Progenitor cell of endocrine pancreas (in vitro differentiated cells): ENCODE measurements at regions not wholly inside any gene's neighbourhood (a gene's known extent, or its start where the extent isn't known, plus 50 kb on each side); places are given as distances from the start of the nearest gene placed in this dataset.

ENCODE experiments used
- DNase-seq: peaks from one replicate; pipeline ENCODE4 v3.0.0; 2021; ENCODE audit warnings: low spot score; ENCODE audit not compliant: unreplicated experiment
- H3K27ac Mint-ChIP-seq: 2 replicates; pipeline ENCODE4 v1.8.0; 2021; ENCODE audit warnings: mild to moderate bottlenecking, moderate library complexity, mixed read lengths
- H3K27me3 Mint-ChIP-seq: 2 replicates; pipeline ENCODE4 v1.8.0; 2021; ENCODE audit warnings: mixed read lengths
- H3K36me3 Mint-ChIP-seq: 2 replicates; pipeline ENCODE4 v1.8.0; 2022; ENCODE audit warnings: mixed read lengths; ENCODE audit not compliant: insufficient read depth
- H3K4me1 Mint-ChIP-seq: 2 replicates; pipeline ENCODE4 v1.8.0; 2021; ENCODE audit warnings: low read depth, mixed read lengths
- H3K4me3 Mint-ChIP-seq: 2 replicates; pipeline ENCODE4 v1.8.0; 2021; ENCODE audit warnings: low read depth, mild to moderate bottlenecking, moderate library complexity, mixed read lengths
- H3K9me3 Mint-ChIP-seq: 2 replicates; pipeline ENCODE4 v1.8.0; 2021; ENCODE audit warnings: low read depth, mixed read lengths
- TF ChIP-seq, protein P1 (sequence below): fragments of 200-600 bp; sonication (generic); IDR thresholded peaks from one replicate; pipeline ENCODE4 v1.5.0; 2021; ENCODE audit warnings: antibody characterized with exemption, mild to moderate bottlenecking; ENCODE audit not compliant: unreplicated experiment

DNA sequence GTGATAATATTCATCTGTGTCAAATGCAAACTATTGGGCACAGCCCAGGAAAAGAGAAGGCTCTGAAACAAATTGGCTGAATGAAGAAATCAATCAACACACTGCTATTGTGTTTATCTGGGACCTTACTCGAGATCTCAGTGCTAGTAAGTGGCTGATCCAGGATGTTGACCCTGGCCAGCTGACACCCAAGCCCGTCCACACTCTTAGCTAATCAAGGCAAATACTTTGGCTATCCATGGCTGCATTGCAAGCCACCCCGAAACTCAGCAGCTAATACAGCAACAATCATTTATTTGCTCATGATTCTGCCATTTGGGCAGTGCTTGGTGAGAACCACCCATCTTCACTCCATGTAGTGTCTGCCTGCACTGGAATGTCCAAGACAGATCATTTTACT is 74.1 kb upstream of the UBE3A start:
- DNase-seq, result no peak
- no peaks in the 10 kb centered on the region for H3K4me1 Mint-ChIP-seq

DNA sequence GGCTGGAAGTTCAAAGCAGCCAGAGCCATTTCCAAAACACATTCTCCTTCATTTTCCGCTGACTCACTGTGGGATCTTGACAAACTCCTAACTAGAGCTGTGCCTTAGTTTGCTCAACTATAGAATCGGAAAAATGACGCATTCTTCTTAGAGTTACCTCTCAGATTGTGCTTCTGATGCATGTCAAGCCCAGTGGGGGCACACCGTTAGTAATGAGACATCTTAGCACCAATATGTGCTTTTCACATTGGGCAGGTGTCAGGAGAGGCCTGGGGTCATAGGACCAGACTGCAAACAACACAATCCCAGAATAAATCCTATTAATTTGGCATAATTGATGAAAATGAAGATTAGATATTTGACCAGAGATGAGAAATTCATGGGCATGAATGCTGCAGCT is 71.3 kb upstream of the UBE3A start:
- H3K27ac Mint-ChIP-seq, result no peak overlapping the region

More for the DNA sequence above, 74.1 kb upstream of the UBE3A start:
- Mint-ChIP-seq H3K36me3 (no peaks in the 10 kb centered on the region), H3K9me3 (peaks cover 4% of the 10 kb centered on the region), H3K27ac (no peak overlapping the region), H3K27me3 (no peaks in the 10 kb centered on the region), H3K4me3 (no peak overlapping the region)
- TF ChIP-seq, protein P1, sequence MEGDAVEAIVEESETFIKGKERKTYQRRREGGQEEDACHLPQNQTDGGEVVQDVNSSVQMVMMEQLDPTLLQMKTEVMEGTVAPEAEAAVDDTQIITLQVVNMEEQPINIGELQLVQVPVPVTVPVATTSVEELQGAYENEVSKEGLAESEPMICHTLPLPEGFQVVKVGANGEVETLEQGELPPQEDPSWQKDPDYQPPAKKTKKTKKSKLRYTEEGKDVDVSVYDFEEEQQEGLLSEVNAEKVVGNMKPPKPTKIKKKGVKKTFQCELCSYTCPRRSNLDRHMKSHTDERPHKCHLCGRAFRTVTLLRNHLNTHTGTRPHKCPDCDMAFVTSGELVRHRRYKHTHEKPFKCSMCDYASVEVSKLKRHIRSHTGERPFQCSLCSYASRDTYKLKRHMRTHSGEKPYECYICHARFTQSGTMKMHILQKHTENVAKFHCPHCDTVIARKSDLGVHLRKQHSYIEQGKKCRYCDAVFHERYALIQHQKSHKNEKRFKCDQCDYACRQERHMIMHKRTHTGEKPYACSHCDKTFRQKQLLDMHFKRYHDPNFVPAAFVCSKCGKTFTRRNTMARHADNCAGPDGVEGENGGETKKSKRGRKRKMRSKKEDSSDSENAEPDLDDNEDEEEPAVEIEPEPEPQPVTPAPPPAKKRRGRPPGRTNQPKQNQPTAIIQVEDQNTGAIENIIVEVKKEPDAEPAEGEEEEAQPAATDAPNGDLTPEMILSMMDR, result no peak

DNA sequence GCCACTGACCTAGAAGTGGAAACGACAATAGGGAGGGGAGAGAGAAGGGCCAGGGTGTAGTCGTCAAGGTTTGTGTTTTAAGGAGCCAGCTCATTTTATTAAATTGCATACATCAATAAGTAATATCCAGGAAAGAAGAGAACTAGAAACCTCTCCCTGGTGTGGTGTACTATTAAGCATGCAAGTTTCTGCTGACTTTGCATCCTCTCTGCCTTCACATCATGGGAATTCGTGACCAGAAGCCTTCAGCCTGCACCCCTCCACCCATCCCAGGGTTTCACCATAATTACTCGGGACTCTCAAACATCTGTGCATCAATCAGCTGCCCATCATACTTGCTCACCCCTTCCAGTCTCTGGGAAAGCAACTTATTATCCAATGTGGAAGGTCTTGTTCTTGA is 70.9 kb upstream of the UBE3A start:
- no peak overlapping the region for H3K4me3 Mint-ChIP-seq
- H3K27ac Mint-ChIP-seq, result no peak overlapping the region
- H3K9me3 Mint-ChIP-seq, result peaks cover 4% of the 10 kb centered on the region
- H3K27me3 Mint-ChIP-seq, result no peaks in the 10 kb centered on the region
- no peak for DNase-seq
- no peaks in the 10 kb centered on the region for H3K36me3 Mint-ChIP-seq
- TF ChIP-seq, protein P1, result no peak
- H3K4me1 Mint-ChIP-seq, result no peaks in the 10 kb centered on the region

More for the DNA sequence above, 71.3 kb upstream of the UBE3A start:
- H3K4me3 Mint-ChIP-seq, result no peak overlapping the region
- peaks cover 4% of the 10 kb centered on the region for H3K9me3 Mint-ChIP-seq
- no peaks in the 10 kb centered on the region for H3K27me3 Mint-ChIP-seq
- H3K36me3 Mint-ChIP-seq, result no peaks in the 10 kb centered on the region
- no peaks in the 10 kb centered on the region for H3K4me1 Mint-ChIP-seq
- no peak for DNase-seq
- TF ChIP-seq, protein P1, result no peak

DNA sequence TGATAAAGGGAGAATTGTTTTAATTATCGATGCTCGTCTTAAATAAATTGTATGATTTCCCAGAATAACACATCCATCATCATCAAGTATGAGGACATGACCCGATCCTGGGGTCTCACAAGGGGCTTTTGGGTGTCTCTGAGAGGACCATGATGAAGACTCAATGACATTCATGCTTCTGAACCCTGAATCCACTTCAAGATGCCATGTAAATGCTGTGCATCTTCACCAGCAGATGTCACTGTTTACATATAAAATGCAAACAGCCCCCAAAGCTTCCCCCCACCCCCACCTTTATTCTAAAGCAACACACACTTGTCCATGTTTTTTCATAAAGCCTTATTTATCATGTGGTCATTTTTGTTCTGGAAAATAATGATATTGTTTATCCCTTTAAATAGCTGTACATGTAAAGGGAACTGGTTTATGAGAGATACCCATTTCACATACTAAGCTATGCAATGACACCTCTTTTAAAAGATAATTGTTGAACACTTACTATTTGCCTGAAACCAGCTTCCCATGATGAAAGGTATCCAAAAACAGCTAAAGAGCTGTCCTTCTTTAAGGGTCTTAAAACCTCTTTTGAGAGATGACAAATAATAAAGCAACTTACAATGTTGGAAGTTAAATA is 69.7 kb upstream of the UBE3A start:
- Mint-ChIP-seq H3K27me3 (no peaks in the 10 kb centered on the region), H3K9me3 (no peaks in the 10 kb centered on the region), H3K4me3 (no peak overlapping the region), H3K4me1 (no peaks in the 10 kb centered on the region), H3K36me3 (no peaks in the 10 kb centered on the region), H3K27ac (no peak overlapping the region)
- DNase-seq, result no peak
- TF ChIP-seq, protein P1, result peak; percentile 77

DNA sequence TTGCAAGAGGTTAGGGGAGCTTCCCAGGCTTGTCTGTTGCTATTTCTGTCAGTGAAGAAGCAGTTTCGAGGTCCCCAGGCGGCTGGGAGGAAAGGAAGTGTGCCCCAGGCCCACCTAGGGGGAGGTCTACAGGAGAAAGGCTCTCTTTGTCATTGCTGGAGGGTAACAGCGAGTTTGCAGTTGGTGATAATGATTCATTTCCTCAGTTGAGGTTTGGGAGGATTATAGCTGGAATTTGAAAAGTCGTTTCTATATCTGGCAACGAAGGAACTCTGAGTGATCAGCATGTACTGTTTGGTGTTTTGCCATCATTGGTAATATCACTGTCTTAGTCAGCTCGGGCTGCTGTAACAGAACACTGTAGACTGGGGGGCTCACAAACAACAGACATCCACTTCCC is 65.5 kb upstream of the UBE3A start:
- TF ChIP-seq, protein P1, result no peak
- Mint-ChIP-seq H3K27me3 (no peaks in the 10 kb centered on the region), H3K27ac (no peak overlapping the region), H3K9me3 (no peaks in the 10 kb centered on the region), H3K4me1 (no peaks in the 10 kb centered on the region), H3K4me3 (no peak overlapping the region), H3K36me3 (no peaks in the 10 kb centered on the region)
- DNase-seq, result no peak
